HUES48 (cell line): ENCODE measurements at regions not wholly inside any gene's neighbourhood (a gene's known extent, or its start where the extent isn't known, plus 50 kb on each side); places are given as distances from the start of the nearest gene placed in this dataset.
"Not testable (repeated sequence)": the region's sequence is repeated elsewhere in the genome, so short reads cannot be mapped to it uniquely, and the experiment has no call there.

Experiments
- H3K27ac ChIP-seq: one replicate; pipeline ENCODE4 v1.7.0; 2013; ENCODE audit warnings: low read depth, low read length, inconsistent platforms
- H3K27me3 ChIP-seq: 2 replicates; pipeline ENCODE4 v1.6.1; 2013; ENCODE audit warnings: mild to moderate bottlenecking, low read length; ENCODE audit not compliant: control insufficient read depth, insufficient read depth
- H3K36me3 ChIP-seq: 2 replicates; pipeline ENCODE4 v1.6.1; 2013; ENCODE audit warnings: low read length; ENCODE audit not compliant: control insufficient read depth, insufficient read depth
- H3K4me1 ChIP-seq: 2 replicates; pipeline ENCODE4 v1.6.1; 2013; ENCODE audit warnings: mild to moderate bottlenecking, low read length; ENCODE audit not compliant: control insufficient read depth, insufficient read depth
- H3K4me3 ChIP-seq: 2 replicates; pipeline ENCODE4 v1.5.1; 2013; ENCODE audit warnings: mild to moderate bottlenecking, low read depth, low read length
- H3K9ac ChIP-seq: 2 replicates; pipeline ENCODE4 v1.6.1; 2013; ENCODE audit warnings: mild to moderate bottlenecking, low read depth, low read length, moderate library complexity
- H3K9me3 ChIP-seq: 2 replicates; pipeline ENCODE4 v1.6.1; 2013; ENCODE audit warnings: low read length; ENCODE audit not compliant: control insufficient read depth, insufficient read depth

GRCh38 chr12:33817713-33818112 lies 204.6 kb upstream of the ALG10 start:
- no peak overlapping the region for H3K27ac ChIP-seq
- no peak overlapping the region for H3K9ac ChIP-seq
- no peaks in the 10 kb centered on the region for H3K4me1 ChIP-seq
- no peaks in the 10 kb centered on the region for H3K36me3 ChIP-seq
- H3K27me3 ChIP-seq = no peaks in the 10 kb centered on the region
- peaks cover 7% of the 10 kb centered on the region; the same call in 1 of the 2 replicates for H3K9me3 ChIP-seq
- H3K4me3 ChIP-seq = no peak overlapping the region

GRCh38 chr12:33818313-33818712 lies 204.0 kb upstream of the ALG10 start:
- H3K9me3 ChIP-seq = peaks cover 7% of the 10 kb centered on the region; the same call in 1 of the 2 replicates
- no peaks in the 10 kb centered on the region for H3K36me3 ChIP-seq
- no peak overlapping the region for H3K27ac ChIP-seq
- no peaks in the 10 kb centered on the region for H3K27me3 ChIP-seq
- H3K4me1 ChIP-seq = no peaks in the 10 kb centered on the region
- no peak overlapping the region for H3K4me3 ChIP-seq
- no peak overlapping the region for H3K9ac ChIP-seq

GRCh38 chr12:33825442-33825841 lies 196.9 kb upstream of the ALG10 start:
- Histone ChIP-seq H3K4me3 (no peak overlapping the region), H3K36me3 (no peaks in the 10 kb centered on the region), H3K9ac (no peak overlapping the region), H3K4me1 (no peaks in the 10 kb centered on the region), H3K27me3 (no peaks in the 10 kb centered on the region), H3K27ac (no peak overlapping the region), H3K9me3 (no peaks in the 10 kb centered on the region)

DNA sequence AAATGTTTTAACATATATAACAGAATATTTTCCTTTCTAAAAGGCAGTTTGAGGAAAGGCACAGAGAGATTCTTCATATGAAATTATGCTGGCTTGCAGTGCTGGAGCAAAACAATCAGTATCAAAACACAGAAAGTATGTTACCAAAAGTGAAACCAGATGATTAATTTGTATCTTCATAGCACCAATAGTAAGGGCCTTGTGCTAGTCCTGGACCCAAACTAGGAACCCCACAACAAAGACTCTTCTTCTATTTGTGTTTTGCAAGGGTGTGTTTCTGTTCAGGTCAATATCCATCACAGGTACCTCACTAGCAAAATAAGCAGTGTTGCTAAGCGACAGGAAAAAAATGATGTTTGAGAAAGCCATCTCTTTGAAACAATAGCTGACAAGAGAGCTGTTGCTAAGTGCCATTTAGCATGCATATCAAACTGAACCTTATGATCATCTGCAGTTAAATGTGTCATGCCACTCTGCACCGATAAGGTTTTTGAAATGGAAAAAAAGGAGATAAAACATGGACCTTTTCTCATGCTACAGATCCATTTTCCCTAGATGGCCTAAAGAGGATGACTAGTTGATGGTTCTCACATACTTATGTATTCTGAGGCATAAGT lies 196.2 kb upstream of the ALG10 start:
- Histone ChIP-seq H3K36me3 (no peaks in the 10 kb centered on the region), H3K4me1 (no peaks in the 10 kb centered on the region), H3K9ac (no peak overlapping the region), H3K27me3 (no peaks in the 10 kb centered on the region), H3K4me3 (no peak overlapping the region), H3K27ac (no peak overlapping the region), H3K9me3 (no peaks in the 10 kb centered on the region)

DNA sequence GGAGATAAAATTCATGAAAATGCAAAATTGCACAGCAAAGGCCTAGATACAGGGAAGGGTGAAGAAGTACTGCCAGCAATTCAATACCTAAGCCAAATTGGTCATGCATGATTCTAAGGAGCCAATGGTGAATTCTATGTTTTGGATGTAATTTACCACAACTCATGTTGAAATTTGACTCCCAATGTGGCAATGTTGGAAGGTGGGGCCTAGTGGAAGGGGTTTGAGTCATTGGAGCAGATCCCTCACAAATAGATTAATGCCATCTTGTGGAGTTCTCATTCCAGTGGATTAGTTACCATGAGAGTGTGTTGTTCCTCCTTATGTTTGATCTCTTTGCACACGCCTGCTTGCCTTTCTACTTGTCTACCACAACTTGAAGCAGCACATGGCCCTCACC lies 194.0 kb upstream of the ALG10 start:
- H3K27me3 ChIP-seq = no peaks in the 10 kb centered on the region
- no peak overlapping the region for H3K9ac ChIP-seq
- no peak overlapping the region for H3K27ac ChIP-seq
- H3K4me3 ChIP-seq = no peak overlapping the region
- H3K4me1 ChIP-seq = no peaks in the 10 kb centered on the region
- no peaks in the 10 kb centered on the region for H3K9me3 ChIP-seq
- H3K36me3 ChIP-seq = no peaks in the 10 kb centered on the region

DNA sequence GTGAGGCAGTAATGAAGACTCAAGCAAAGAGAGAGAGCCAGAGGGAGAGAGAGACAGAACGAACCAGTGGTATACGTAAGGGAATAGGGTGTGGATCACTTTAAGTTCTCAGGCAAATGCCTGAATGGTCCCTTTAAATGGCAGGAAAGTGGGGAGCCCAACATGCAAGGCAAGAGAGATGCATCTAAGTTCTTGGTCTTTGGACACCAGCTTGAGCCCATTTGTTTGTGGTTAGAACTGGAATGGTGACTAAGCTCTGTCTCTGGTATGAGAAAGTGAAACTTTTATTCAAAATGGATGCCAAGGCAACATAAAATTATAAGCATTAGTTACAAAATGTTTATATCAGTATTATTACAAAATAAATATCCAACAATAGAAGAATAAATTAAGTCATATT lies 192.2 kb upstream of the ALG10 start:
- Histone ChIP-seq H3K27ac (no peak overlapping the region), H3K4me3 (no peak overlapping the region), H3K9me3 (no peaks in the 10 kb centered on the region), H3K9ac (no peak overlapping the region), H3K27me3 (no peaks in the 10 kb centered on the region), H3K36me3 (no peaks in the 10 kb centered on the region), H3K4me1 (no peaks in the 10 kb centered on the region)

GRCh38 chr12:33832900-33833299 lies 189.4 kb upstream of the ALG10 start:
- Histone ChIP-seq H3K27me3 (no peaks in the 10 kb centered on the region), H3K9me3 (no peaks in the 10 kb centered on the region), H3K27ac (no peak overlapping the region), H3K4me3 (no peak overlapping the region), H3K4me1 (no peaks in the 10 kb centered on the region), H3K36me3 (no peaks in the 10 kb centered on the region), H3K9ac (no peak overlapping the region)

DNA sequence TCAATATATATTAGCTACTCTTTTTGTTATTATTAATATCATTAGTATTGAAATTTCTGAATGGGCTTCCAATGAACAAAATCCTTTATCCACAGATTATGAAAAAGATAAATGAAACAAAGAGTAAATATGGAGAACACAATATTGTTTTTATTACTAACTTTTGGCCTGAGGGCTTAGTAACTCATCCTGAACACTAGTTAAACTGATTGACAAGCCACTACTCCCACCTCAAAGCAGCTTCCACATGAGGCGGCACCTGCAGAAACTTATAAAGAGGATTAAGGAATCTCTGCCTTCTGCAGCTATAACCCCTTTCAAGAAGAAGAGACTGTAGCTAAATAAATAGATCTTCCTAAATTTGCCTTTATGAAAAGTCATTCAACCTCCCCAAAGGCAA lies 187.6 kb upstream of the ALG10 start:
- Histone ChIP-seq H3K4me1 (no peaks in the 10 kb centered on the region), H3K27ac (no peak overlapping the region), H3K27me3 (no peaks in the 10 kb centered on the region), H3K4me3 (no peak overlapping the region), H3K9ac (no peak overlapping the region), H3K9me3 (no peaks in the 10 kb centered on the region), H3K36me3 (no peaks in the 10 kb centered on the region)

- no peaks in the 10 kb centered on the region for H3K4me1 ChIP-seq
- H3K27ac ChIP-seq = no peak overlapping the region
- no peak overlapping the region for H3K9ac ChIP-seq
- H3K4me3 ChIP-seq = no peak overlapping the region
- no peaks in the 10 kb centered on the region for H3K36me3 ChIP-seq
- H3K27me3 ChIP-seq = no peaks in the 10 kb centered on the region
- H3K9me3 ChIP-seq = peaks cover 4% of the 10 kb centered on the region; the same call in 1 of the 2 replicates
Observed at GRCh38 chr12:33876618-33877017, 145.7 kb upstream of the ALG10 start.

GRCh38 chr12:33892425-33892824 lies 129.9 kb upstream of the ALG10 start:
- no peak overlapping the region for H3K27ac ChIP-seq

DNA sequence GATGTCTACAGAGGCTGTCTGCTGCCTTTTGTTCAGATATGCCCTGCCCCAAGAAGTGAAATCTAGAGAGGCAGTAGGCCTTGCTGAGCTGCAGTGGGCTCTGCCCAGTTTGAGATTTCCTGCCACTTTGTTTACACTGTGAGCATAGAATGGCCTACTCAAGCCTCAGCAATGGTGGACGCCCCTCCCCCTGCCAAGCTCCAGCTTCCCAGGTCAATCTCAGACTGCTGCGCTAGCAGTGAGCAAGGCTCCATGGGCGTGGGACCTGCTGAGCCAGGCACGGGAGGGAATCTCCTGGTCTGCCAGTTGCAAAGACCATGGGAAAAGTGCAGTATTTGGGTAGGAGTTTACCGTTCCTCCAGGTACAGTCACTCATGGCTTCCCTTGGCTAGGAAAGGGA lies 101.8 kb upstream of the ALG10 start:
- not testable (repeated sequence) for H3K27ac ChIP-seq, H3K4me1 ChIP-seq, H3K4me3 ChIP-seq, H3K36me3 ChIP-seq, H3K27me3 ChIP-seq, H3K9me3 ChIP-seq, H3K9ac ChIP-seq

More at GRCh38 chr12:33892425-33892824, 129.9 kb upstream of the ALG10 start:
- Histone ChIP-seq H3K9me3 (no peaks in the 10 kb centered on the region), H3K9ac (no peak overlapping the region), H3K36me3 (no peaks in the 10 kb centered on the region), H3K4me1 (no peaks in the 10 kb centered on the region), H3K27me3 (no peaks in the 10 kb centered on the region), H3K4me3 (no peak overlapping the region)
